ENCODE measurements at regions not wholly inside any gene's neighbourhood (a gene's known extent, or its start where the extent isn't known, plus 50 kb on each side); places are given as distances from the start of the nearest gene placed in this dataset.

DNA sequence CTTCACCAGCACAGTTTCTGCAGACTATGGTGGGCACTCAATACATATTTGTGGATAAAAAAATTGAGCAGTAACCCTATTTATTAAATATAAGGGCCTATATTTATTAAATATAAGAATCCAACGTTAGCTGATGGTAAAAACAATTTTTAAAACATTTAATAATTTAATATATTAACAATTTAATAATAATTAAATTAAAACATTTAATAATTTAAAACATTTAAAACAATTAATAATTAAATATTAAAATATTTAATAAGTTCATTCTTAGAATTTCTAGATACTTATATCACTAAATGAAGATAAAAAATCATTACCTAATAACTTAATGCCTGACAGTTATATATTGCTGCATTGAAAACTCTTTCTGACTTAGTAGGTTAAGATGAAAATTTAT is 880.2 kb upstream of the EPHA6 start:
- no peaks in the 10 kb centered on the region for H3K27me3 ChIP-seq (ENCODE audit: control insufficient read depth, insufficient read depth, low read length)
- no peak for DNase-seq
- WGBS (ENCODE audit: insufficient coverage, low lambda C conversion rate), result 100% methylated on average over 1 of the region's 1 CpG
- no peaks in the 10 kb centered on the region for H3K9me3 ChIP-seq (ENCODE audit: control insufficient read depth, low read depth, low read length)
- H3K36me3 ChIP-seq (ENCODE audit: control insufficient read depth, insufficient read depth, low read length), result no peaks in the 10 kb centered on the region
- no peak overlapping the region for H3K27ac ChIP-seq (ENCODE audit: low read length)
- no peak overlapping the region for H3K4me3 ChIP-seq (ENCODE audit: low read length)
- H3K4me1 ChIP-seq (ENCODE audit: control insufficient read depth, insufficient read depth, low read length), result no peaks in the 10 kb centered on the region

DNA sequence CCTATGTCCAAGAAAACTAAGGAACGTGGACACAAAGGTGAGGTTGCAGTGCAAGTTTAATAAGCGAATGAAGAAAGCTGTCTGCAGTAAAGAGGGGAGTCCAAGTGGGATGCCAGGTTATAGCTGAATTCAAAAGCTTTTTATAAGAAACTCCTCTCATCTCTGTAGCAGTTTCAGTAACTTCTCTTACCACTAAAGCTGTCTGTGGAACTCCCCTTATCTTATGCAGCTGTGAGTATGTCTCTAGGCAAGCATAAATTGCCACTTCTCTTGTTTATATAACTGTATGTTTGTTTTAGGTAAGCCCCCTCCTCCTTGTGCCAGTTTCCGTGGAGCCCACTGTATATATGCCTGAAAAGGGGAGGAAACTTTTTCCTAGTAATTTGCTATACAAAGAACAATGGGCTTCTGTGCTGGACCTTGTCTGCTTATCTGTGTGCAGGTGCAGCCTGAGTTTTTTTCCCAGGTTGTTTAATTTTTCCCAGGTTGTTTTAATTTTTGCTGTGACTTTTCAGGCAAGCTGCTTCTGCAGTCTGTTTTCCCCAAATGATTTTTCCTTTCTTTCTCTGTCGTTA is 875.1 kb upstream of the EPHA6 start:
- DNase-seq, result peak; percentile 3 to 43
- H3K27ac ChIP-seq (ENCODE audit: low read length), result no peak overlapping the region
- no peaks in the 10 kb centered on the region for H3K27me3 ChIP-seq (ENCODE audit: control insufficient read depth, insufficient read depth, low read length)
- no peaks in the 10 kb centered on the region for H3K9me3 ChIP-seq (ENCODE audit: control insufficient read depth, low read depth, low read length)
- 43% methylated on average over 1 of the region's 4 CpGs for WGBS (ENCODE audit: insufficient coverage, low lambda C conversion rate)
- H3K36me3 ChIP-seq (ENCODE audit: control insufficient read depth, insufficient read depth, low read length), result no peaks in the 10 kb centered on the region
- H3K4me3 ChIP-seq (ENCODE audit: low read length), result no peak overlapping the region
- no peaks in the 10 kb centered on the region for H3K4me1 ChIP-seq (ENCODE audit: control insufficient read depth, insufficient read depth, low read length)

DNA sequence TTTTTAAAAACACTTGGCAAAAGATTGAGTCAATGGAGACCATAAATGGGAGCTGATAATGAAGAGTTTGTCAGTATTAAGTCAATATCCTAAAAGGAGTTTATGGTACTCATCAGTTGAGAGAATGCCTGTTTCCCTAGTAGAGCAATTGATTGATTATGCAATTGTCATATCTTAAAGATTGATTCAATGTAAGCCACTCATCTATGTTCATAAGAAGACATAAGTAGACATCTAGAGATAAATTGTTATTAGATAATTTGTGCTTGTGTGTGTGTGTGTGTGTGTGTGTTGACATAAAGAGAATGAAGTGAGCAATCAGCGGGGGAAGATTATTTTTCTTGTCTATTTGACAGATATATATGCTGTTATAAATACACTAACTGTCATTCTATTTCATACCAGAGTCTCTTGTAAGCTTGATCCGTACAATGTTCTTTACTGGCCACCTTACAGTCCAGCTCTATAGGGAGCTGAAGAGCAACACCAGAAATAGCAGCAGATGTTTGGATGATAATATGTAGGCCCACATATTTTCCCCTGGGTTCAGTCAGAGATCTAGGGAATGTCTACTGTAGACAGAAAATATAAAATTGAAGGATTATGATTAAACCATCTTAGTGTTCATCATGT is 848.6 kb upstream of the EPHA6 start:
- H3K27me3 ChIP-seq (ENCODE audit: control insufficient read depth, insufficient read depth, low read length), result no peaks in the 10 kb centered on the region
- no peak for DNase-seq
- H3K4me1 ChIP-seq (ENCODE audit: control insufficient read depth, insufficient read depth, low read length), result no peaks in the 10 kb centered on the region
- no peaks in the 10 kb centered on the region for H3K36me3 ChIP-seq (ENCODE audit: control insufficient read depth, insufficient read depth, low read length)
- H3K9me3 ChIP-seq (ENCODE audit: control insufficient read depth, low read depth, low read length), result no peaks in the 10 kb centered on the region
- H3K4me3 ChIP-seq (ENCODE audit: low read length), result no peak overlapping the region
- no CpG with 5 or more reads among the region's 2 CpGs for WGBS (ENCODE audit: insufficient coverage, low lambda C conversion rate)
- no peak overlapping the region for H3K27ac ChIP-seq (ENCODE audit: low read length)

DNA sequence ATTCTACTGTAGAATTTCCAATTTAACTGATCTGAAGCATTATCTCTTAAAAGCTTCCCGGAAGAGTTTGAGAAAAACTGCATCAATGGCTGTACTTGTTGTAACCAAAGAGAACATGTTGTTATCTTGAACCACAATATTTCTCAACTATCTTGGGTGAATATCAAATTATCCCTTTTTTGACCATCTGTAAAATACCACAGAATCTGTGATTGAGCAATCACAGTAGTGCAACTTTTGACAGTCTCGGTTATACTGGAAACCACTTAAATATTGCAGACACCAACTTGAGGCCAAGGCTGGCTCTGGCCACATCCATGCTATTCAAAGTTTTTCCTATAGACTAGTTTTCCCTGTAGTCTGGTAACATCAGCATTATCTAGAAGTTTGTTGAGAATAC is 842.8 kb upstream of the EPHA6 start:
- Histone ChIP-seq H3K4me3 (ENCODE audit: low read length) (no peak overlapping the region), H3K27me3 (ENCODE audit: control insufficient read depth, insufficient read depth, low read length) (no peaks in the 10 kb centered on the region), H3K36me3 (ENCODE audit: control insufficient read depth, insufficient read depth, low read length) (no peaks in the 10 kb centered on the region), H3K27ac (ENCODE audit: low read length) (no peak overlapping the region), H3K9me3 (ENCODE audit: control insufficient read depth, low read depth, low read length) (no peaks in the 10 kb centered on the region), H3K4me1 (ENCODE audit: control insufficient read depth, insufficient read depth, low read length) (no peaks in the 10 kb centered on the region)
- DNase-seq, result no peak
- WGBS (ENCODE audit: insufficient coverage, low lambda C conversion rate), result no CpG with 5 or more reads among the region's 2 CpGs

DNA sequence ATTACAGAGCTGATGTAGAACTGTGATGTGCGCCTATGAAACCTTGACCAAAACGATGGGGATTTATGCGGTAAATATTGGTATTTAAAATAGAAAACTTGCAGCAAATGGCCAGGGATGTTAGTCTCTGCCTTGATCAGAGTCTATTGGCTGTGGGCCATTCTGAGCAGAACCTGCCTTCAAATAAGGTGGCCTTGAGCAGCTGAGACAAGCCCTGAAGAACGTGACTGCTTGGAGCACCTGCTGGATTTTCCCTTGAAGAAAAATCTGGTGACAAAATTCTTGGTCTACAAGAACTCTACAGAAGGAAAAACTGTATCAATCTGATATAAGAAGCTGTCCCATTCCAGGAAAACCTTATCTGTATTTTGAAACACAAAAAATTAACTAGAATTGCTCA is 820.1 kb upstream of the EPHA6 start:
- Histone ChIP-seq H3K4me1 (ENCODE audit: control insufficient read depth, insufficient read depth, low read length) (no peaks in the 10 kb centered on the region), H3K9me3 (ENCODE audit: control insufficient read depth, low read depth, low read length) (no peaks in the 10 kb centered on the region), H3K27ac (ENCODE audit: low read length) (no peak overlapping the region), H3K36me3 (ENCODE audit: control insufficient read depth, insufficient read depth, low read length) (no peaks in the 10 kb centered on the region), H3K27me3 (ENCODE audit: control insufficient read depth, insufficient read depth, low read length) (no peaks in the 10 kb centered on the region), H3K4me3 (ENCODE audit: low read length) (no peak overlapping the region)
- 100% methylated on average over 1 of the region's 4 CpGs for WGBS (ENCODE audit: insufficient coverage, low lambda C conversion rate)
- no peak for DNase-seq

DNA sequence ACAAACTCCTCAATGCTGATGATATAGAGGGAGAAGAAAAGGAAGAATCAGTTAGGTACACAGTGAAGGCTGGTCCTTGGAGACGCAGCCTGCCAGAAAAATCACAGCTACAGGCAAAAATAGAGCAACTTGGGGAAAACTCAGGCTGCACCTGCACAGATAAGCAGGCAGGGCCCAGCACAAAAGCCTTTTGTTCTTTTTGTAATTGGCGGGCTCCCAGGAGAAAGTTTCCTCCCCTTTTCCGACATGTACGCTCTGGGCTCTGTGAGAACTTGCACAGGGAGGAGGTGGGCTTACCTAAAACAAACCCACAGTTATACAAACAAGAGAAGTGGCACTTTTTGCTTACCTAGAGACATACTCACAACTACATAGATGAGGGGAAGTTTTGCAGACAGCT is 813.4 kb upstream of the EPHA6 start:
- Histone ChIP-seq H3K4me3 (ENCODE audit: low read length) (no peak overlapping the region), H3K9me3 (ENCODE audit: control insufficient read depth, low read depth, low read length) (no peaks in the 10 kb centered on the region), H3K27me3 (ENCODE audit: control insufficient read depth, insufficient read depth, low read length) (no peaks in the 10 kb centered on the region), H3K4me1 (ENCODE audit: control insufficient read depth, insufficient read depth, low read length) (no peaks in the 10 kb centered on the region), H3K27ac (ENCODE audit: low read length) (no peak overlapping the region), H3K36me3 (ENCODE audit: control insufficient read depth, insufficient read depth, low read length) (no peaks in the 10 kb centered on the region)
- WGBS (ENCODE audit: insufficient coverage, low lambda C conversion rate), result no CpG with 5 or more reads among the region's 4 CpGs
- DNase-seq, result no peak

DNA sequence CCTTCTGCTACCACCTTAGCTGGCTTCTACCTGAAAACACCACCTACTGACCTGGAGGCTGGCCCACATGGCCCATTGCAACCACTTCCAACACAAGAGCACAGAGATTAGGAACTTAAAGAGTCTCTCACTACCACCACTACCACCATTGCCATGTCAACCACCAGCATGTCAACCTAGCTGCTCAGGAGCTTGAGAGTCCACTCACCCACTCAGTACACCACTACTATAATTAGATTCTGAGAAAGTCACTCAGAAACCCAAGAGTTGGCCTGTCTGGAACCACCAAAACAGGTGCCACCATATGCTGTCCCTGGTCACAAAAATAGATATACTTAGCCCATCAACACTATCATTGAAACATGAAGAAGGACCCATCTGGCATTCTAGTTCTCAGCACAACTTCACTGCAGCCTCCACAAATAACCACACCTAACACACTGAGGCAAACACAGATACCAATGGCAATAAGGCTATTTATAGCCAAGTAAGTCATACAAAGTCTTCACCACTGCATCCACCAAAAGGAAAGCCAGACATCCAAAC is 806.7 kb upstream of the EPHA6 start:
- no peak overlapping the region for H3K27ac ChIP-seq (ENCODE audit: low read length)
- no peak for DNase-seq
- H3K9me3 ChIP-seq (ENCODE audit: control insufficient read depth, low read depth, low read length), result no peaks in the 10 kb centered on the region

DNA sequence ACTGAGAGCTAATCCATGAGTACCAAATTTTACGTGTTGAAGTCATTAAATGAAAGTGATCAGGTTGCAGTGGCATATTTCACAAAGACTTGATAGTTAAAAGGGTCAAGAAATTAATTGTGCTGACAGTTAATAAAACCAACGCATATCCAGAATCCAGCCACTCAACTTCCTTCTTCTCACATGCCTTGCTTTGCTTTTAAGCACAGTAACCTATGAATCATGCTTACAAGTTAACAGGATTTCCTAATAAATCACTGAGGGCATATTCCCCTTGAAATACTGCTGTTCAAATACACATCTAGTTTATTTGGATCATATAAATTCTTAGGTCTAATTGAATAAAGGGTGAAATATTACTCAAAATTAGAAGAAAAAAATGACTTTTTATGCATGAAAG is 801.5 kb upstream of the EPHA6 start:
- Histone ChIP-seq H3K36me3 (ENCODE audit: control insufficient read depth, insufficient read depth, low read length) (no peaks in the 10 kb centered on the region), H3K4me1 (ENCODE audit: control insufficient read depth, insufficient read depth, low read length) (no peaks in the 10 kb centered on the region), H3K27me3 (ENCODE audit: control insufficient read depth, insufficient read depth, low read length) (no peaks in the 10 kb centered on the region), H3K4me3 (ENCODE audit: low read length) (no peak overlapping the region), H3K9me3 (ENCODE audit: control insufficient read depth, low read depth, low read length) (no peaks in the 10 kb centered on the region), H3K27ac (ENCODE audit: low read length) (no peak overlapping the region)
- DNase-seq, result no peak
- WGBS (ENCODE audit: insufficient coverage, low lambda C conversion rate), result 86% methylated on average over 1 of the region's 2 CpGs

More for the DNA sequence above, 806.7 kb upstream of the EPHA6 start:
- Histone ChIP-seq H3K36me3 (ENCODE audit: control insufficient read depth, insufficient read depth, low read length) (no peaks in the 10 kb centered on the region), H3K27me3 (ENCODE audit: control insufficient read depth, insufficient read depth, low read length) (no peaks in the 10 kb centered on the region), H3K4me3 (ENCODE audit: low read length) (no peak overlapping the region), H3K4me1 (ENCODE audit: control insufficient read depth, insufficient read depth, low read length) (no peaks in the 10 kb centered on the region)

DNA sequence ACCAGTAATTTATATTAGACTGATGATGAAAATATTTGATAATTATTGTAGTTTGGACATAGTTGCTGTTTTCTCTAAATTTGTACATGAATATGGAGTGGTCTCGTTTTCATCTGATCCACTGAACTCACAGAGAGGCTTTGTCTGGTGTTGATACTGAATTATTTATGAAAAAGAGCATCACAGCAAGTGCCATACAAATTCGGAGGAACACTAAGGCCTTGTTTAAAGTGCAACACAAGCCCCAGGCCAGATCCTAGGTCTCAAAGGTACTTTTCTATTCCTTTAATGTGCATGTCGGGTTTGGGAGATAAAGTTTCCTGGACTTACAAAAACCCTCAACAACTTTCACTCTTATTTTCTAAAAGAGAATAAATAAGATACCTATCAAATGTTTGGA is 796.8 kb upstream of the EPHA6 start:
- H3K4me3 ChIP-seq (ENCODE audit: low read length), result no peak overlapping the region
- no peaks in the 10 kb centered on the region for H3K4me1 ChIP-seq (ENCODE audit: control insufficient read depth, insufficient read depth, low read length)
- no peak for DNase-seq
- no peak overlapping the region for H3K27ac ChIP-seq (ENCODE audit: low read length)
- WGBS (ENCODE audit: insufficient coverage, low lambda C conversion rate), result no CpG with 5 or more reads among the region's 3 CpGs
- no peaks in the 10 kb centered on the region for H3K9me3 ChIP-seq (ENCODE audit: control insufficient read depth, low read depth, low read length)
- H3K27me3 ChIP-seq (ENCODE audit: control insufficient read depth, insufficient read depth, low read length), result no peaks in the 10 kb centered on the region
- no peaks in the 10 kb centered on the region for H3K36me3 ChIP-seq (ENCODE audit: control insufficient read depth, insufficient read depth, low read length)

DNA sequence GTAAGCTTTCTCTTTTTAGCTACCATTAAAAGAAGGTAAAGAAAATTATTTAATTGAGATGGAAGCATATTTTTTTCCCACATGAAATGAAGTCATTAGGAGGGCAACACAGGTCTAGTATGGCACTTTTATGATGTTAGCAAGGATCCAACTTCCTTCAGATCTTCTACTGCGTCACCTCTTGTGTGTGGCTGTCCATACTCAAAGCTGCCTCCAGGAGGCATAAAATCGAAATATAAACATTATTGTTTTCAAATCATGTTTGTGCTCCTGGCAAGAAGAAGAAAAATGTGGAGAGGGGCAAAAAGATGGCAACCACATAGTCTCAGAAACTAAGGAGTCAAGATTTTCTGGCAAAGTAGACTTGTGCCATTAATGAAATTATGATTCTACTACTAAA is 791.7 kb upstream of the EPHA6 start:
- H3K36me3 ChIP-seq (ENCODE audit: control insufficient read depth, insufficient read depth, low read length), result no peaks in the 10 kb centered on the region

DNA sequence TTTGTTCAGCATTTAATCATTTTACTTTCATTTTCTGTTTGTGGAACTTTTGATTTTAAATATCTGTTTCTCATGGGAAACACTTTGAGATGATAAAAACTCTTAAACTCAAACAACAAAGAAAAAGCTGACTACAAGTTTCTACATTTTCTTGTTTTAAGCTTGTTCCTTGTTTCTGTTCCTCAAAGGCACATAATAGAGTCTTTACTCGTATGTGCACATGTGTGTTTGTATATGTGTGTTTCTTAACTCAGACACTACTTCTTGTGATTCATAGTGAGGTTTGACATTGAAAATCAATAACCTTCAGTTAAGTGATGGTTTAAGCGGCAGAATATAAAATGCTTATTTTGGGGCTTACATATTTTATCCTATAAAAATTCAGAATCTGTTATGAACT is 786.7 kb upstream of the EPHA6 start:
- Histone ChIP-seq H3K27me3 (ENCODE audit: control insufficient read depth, insufficient read depth, low read length) (no peaks in the 10 kb centered on the region), H3K27ac (ENCODE audit: low read length) (no peak overlapping the region), H3K9me3 (ENCODE audit: control insufficient read depth, low read depth, low read length) (no peaks in the 10 kb centered on the region), H3K4me3 (ENCODE audit: low read length) (no peak overlapping the region), H3K36me3 (ENCODE audit: control insufficient read depth, insufficient read depth, low read length) (no peaks in the 10 kb centered on the region), H3K4me1 (ENCODE audit: control insufficient read depth, insufficient read depth, low read length) (no peaks in the 10 kb centered on the region)
- whole genome bisulfite sequencing (ENCODE audit: insufficient coverage, low lambda C conversion rate), result 94% methylated on average over 2 of the region's 2 CpGs
- no peak for DNase-seq

More for the DNA sequence above, 791.7 kb upstream of the EPHA6 start:
- no peaks in the 10 kb centered on the region for H3K27me3 ChIP-seq (ENCODE audit: control insufficient read depth, insufficient read depth, low read length)
- H3K27ac ChIP-seq (ENCODE audit: low read length), result no peak overlapping the region
- H3K4me3 ChIP-seq (ENCODE audit: low read length), result no peak overlapping the region
- H3K9me3 ChIP-seq (ENCODE audit: control insufficient read depth, low read depth, low read length), result no peaks in the 10 kb centered on the region
- no peaks in the 10 kb centered on the region for H3K4me1 ChIP-seq (ENCODE audit: control insufficient read depth, insufficient read depth, low read length)
- DNase-seq, result no peak
- WGBS (ENCODE audit: insufficient coverage, low lambda C conversion rate), result no CpG with 5 or more reads among the region's 2 CpGs
